Brain microvascular endothelial cell (primary cell): ENCODE measurements at regions not wholly inside any gene's neighbourhood (a gene's known extent, or its start where the extent isn't known, plus 50 kb on each side); places are given as distances from the start of the nearest gene placed in this dataset.

Experiments
- DNase-seq: peaks from one replicate; pipeline ENCODE4 v3.0.0-alpha.2; 2020
- H3K27ac ChIP-seq: fragments of 250-450 bp; sonication (Bioruptor Pico); 2 replicates; pipeline ENCODE4 v1.5.1; 2020; ENCODE audit warnings: mild to moderate bottlenecking, moderate library complexity
- H3K27me3 ChIP-seq: fragments of 250-450 bp; sonication (Bioruptor Pico); replicated peaks from 2 replicates; pipeline ENCODE4 v1.5.1; 2020; ENCODE audit warnings: mild to moderate bottlenecking
- H3K36me3 ChIP-seq: fragments of 250-450 bp; sonication (Bioruptor Pico); replicated peaks from 2 replicates; pipeline ENCODE4 v1.5.1; 2020; ENCODE audit warnings: mild to moderate bottlenecking
- H3K4me3 ChIP-seq: 2 replicates; pipeline ENCODE4 v1.5.1; 2011; ENCODE audit warnings: low read depth, mild to moderate bottlenecking, control low read depth, low read length, moderate library complexity
- CTCF ChIP-seq: IDR thresholded peaks from 2 replicates; pipeline ENCODE4 v1.5.1; 2011; ENCODE audit warnings: low read depth, mild to moderate bottlenecking, moderate library complexity, low read length, control low read depth, inconsistent platforms; ENCODE audit errors: missing control alignments
- in situ Hi-C: cut with HindIII; loops from 2 replicates; pipeline ENCODE4 v1.10.0; 2017; ENCODE audit warnings: low sequenced_read_pairs, low pct_ligation_motif_present

GRCh38 chr17:54007855-54008254 lies 185.1 kb downstream of the KIF2B start:
- DNase-seq: no peak
- Histone ChIP-seq H3K27ac (no peak overlapping the region), H3K27me3 (no peaks in the 10 kb centered on the region), H3K4me3 (no peak overlapping the region), H3K36me3 (no peaks in the 10 kb centered on the region)
- in situ Hi-C loops: no loop called here
- TF ChIP-seq CTCF: no peak

GRCh38 chr17:54009502-54009901 lies 186.8 kb downstream of the KIF2B start:
- in situ Hi-C loops: no loop called here
- no peak for TF ChIP-seq CTCF
- Histone ChIP-seq H3K27me3 (no peaks in the 10 kb centered on the region), H3K36me3 (no peaks in the 10 kb centered on the region), H3K27ac (no peak overlapping the region), H3K4me3 (no peak overlapping the region)
- no peak for DNase-seq

- DNase-seq: no peak
- H3K27me3 ChIP-seq: no peaks in the 10 kb centered on the region
- no peak for TF ChIP-seq CTCF
- in situ Hi-C loops: no loop called here
- no peak overlapping the region for H3K27ac ChIP-seq
- H3K4me3 ChIP-seq: no peak overlapping the region
- H3K36me3 ChIP-seq: no peaks in the 10 kb centered on the region
Measured at GRCh38 chr17:54013072-54013471, 190.3 kb downstream of the KIF2B start.

- no peaks in the 10 kb centered on the region for H3K36me3 ChIP-seq
- no peaks in the 10 kb centered on the region for H3K27me3 ChIP-seq
- in situ Hi-C loops: no loop called here
- no peak for DNase-seq
- no peak for TF ChIP-seq CTCF
- H3K4me3 ChIP-seq: no peak overlapping the region
- no peak overlapping the region for H3K27ac ChIP-seq
Measured at GRCh38 chr17:54015734-54016133, 193.0 kb downstream of the KIF2B start.

- no peak for DNase-seq
- Histone ChIP-seq H3K36me3 (no peaks in the 10 kb centered on the region), H3K4me3 (no peak overlapping the region), H3K27ac (no peak overlapping the region), H3K27me3 (no peaks in the 10 kb centered on the region)
- no peak for TF ChIP-seq CTCF
- in situ Hi-C loops: no loop called here
Measured at GRCh38 chr17:54021418-54021817, 198.7 kb downstream of the KIF2B start.

GRCh38 chr17:54028986-54029580 lies 206.4 kb downstream of the KIF2B start:
- Histone ChIP-seq H3K27me3 (no peaks in the 10 kb centered on the region), H3K27ac (no peak overlapping the region), H3K4me3 (no peak overlapping the region), H3K36me3 (no peaks in the 10 kb centered on the region)
- in situ Hi-C loops: no loop called here
- no peak for DNase-seq
- TF ChIP-seq CTCF: no peak
